SK-N-SH (cell line): ENCODE measurements at regions not wholly inside any gene's neighbourhood (a gene's known extent, or its start where the extent isn't known, plus 50 kb on each side); places are given as distances from the start of the nearest gene placed in this dataset.
"Not testable (repeated sequence)": the region's sequence is repeated elsewhere in the genome, so short reads cannot be mapped to it uniquely, and the experiment has no call there.

ENCODE experiments used
- JUND ChIP-seq: IDR thresholded peaks from 2 replicates; pipeline ENCODE4 v1.4.0; 2012
- RCOR1 ChIP-seq: fragments of 150-350 bp; IDR thresholded peaks from 2 replicates; pipeline ENCODE4 v1.6.1; 2017; ENCODE audit warnings: antibody characterized with exemption, low read length
- TCF12 ChIP-seq: IDR thresholded peaks from 2 replicates; pipeline ENCODE4 v1.4.0; 2012
- TF ChIP-seq, protein P1 (sequence below): IDR thresholded peaks from 2 replicates; pipeline ENCODE4 v1.4.0; 2012; ENCODE audit warnings: low read depth
- TF ChIP-seq, protein P2 (sequence below): IDR thresholded peaks from 2 replicates; pipeline ENCODE4 v1.6.1; 2012; ENCODE audit warnings: mild to moderate bottlenecking, low read depth, low read length, moderate library complexity
- TF ChIP-seq, protein P3 (sequence below): fragments of 200-600 bp; sonication (generic); IDR thresholded peaks from 2 replicates; pipeline ENCODE4 v1.6.1; 2017; ENCODE audit warnings: antibody characterized with exemption, mild to moderate bottlenecking, moderate library complexity

DNA sequence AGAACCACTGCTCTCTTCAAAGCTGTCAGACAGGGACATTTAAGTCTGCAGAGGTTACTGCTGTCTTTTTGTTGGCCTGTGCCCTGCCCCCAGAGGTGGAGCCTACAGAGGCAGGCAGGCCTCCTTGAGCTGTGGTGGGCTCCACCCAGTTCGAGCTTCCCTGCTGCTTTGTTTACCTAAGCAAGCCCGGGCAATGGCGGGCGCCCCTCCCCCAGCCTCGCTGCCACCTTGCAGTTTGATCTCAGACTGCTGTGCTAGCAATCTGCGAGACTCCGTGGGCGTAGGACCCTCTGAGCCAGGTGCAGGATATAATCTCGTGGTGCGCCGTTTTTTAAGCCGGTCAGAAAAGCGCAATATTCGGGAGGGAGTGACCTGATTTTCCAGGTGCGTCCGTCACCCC, 138.9 kb downstream of the KCNS3 start:
- TF ChIP-seq, protein P1, sequence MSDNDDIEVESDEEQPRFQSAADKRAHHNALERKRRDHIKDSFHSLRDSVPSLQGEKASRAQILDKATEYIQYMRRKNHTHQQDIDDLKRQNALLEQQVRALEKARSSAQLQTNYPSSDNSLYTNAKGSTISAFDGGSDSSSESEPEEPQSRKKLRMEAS: not testable (repeated sequence)
- TF ChIP-seq, protein P2, sequence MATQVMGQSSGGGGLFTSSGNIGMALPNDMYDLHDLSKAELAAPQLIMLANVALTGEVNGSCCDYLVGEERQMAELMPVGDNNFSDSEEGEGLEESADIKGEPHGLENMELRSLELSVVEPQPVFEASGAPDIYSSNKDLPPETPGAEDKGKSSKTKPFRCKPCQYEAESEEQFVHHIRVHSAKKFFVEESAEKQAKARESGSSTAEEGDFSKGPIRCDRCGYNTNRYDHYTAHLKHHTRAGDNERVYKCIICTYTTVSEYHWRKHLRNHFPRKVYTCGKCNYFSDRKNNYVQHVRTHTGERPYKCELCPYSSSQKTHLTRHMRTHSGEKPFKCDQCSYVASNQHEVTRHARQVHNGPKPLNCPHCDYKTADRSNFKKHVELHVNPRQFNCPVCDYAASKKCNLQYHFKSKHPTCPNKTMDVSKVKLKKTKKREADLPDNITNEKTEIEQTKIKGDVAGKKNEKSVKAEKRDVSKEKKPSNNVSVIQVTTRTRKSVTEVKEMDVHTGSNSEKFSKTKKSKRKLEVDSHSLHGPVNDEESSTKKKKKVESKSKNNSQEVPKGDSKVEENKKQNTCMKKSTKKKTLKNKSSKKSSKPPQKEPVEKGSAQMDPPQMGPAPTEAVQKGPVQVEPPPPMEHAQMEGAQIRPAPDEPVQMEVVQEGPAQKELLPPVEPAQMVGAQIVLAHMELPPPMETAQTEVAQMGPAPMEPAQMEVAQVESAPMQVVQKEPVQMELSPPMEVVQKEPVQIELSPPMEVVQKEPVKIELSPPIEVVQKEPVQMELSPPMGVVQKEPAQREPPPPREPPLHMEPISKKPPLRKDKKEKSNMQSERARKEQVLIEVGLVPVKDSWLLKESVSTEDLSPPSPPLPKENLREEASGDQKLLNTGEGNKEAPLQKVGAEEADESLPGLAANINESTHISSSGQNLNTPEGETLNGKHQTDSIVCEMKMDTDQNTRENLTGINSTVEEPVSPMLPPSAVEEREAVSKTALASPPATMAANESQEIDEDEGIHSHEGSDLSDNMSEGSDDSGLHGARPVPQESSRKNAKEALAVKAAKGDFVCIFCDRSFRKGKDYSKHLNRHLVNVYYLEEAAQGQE: not testable (repeated sequence)
- TF ChIP-seq JUND, RCOR1, TCF12: not testable (repeated sequence)
- TF ChIP-seq, protein P3, sequence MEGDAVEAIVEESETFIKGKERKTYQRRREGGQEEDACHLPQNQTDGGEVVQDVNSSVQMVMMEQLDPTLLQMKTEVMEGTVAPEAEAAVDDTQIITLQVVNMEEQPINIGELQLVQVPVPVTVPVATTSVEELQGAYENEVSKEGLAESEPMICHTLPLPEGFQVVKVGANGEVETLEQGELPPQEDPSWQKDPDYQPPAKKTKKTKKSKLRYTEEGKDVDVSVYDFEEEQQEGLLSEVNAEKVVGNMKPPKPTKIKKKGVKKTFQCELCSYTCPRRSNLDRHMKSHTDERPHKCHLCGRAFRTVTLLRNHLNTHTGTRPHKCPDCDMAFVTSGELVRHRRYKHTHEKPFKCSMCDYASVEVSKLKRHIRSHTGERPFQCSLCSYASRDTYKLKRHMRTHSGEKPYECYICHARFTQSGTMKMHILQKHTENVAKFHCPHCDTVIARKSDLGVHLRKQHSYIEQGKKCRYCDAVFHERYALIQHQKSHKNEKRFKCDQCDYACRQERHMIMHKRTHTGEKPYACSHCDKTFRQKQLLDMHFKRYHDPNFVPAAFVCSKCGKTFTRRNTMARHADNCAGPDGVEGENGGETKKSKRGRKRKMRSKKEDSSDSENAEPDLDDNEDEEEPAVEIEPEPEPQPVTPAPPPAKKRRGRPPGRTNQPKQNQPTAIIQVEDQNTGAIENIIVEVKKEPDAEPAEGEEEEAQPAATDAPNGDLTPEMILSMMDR: not testable (repeated sequence)
